HG03139 (cell line): ENCODE measurements at regions not wholly inside any gene's neighbourhood (a gene's known extent, or its start where the extent isn't known, plus 50 kb on each side); places are given as distances from the start of the nearest gene placed in this dataset.

Experiments used
- ATAC-seq: cut with Tn5 transposase; IDR thresholded peaks from one replicate; pipeline ENCODE4 v1.9.1; 2021; ENCODE audit not compliant: unreplicated experiment

DNA sequence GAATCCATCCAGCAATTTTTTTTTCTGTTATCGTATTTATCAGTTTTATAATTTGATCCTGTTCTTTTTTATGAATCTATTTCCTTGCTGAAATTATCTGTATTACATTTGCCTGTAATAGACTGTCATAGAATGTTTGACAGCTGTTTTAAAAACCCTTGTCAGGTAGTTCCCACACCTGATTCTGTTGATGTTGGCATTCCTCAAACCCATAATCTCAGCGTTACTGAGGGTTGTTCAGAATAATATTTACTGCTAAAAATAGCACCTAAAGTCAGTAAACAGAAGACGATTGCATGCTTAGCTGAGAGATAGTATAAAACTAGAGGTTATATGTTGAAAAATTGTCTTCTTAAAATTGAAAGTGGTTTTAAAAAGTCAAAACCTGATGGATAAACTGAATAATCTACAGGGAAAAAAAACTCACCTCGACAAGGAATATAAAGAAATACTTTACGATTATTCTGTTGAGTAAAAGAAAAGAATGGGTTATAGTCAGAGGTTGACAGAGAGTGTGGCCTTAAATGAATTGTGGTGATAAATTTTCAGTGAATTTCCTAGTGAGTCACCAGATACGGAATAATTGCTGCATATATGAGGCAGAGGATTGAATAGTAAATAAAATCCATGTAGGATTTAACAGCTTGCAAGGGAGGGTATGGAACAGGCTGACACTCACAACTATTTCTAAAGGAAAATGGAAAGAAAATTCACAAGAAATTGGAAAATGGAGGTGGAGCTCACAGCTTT lies 824.1 kb upstream of the IGFBP3 start:
- ATAC-seq = no peak

GRCh38 chr7:46742601-46743000 lies 821.5 kb upstream of the IGFBP3 start:
- no peak for ATAC-seq

DNA sequence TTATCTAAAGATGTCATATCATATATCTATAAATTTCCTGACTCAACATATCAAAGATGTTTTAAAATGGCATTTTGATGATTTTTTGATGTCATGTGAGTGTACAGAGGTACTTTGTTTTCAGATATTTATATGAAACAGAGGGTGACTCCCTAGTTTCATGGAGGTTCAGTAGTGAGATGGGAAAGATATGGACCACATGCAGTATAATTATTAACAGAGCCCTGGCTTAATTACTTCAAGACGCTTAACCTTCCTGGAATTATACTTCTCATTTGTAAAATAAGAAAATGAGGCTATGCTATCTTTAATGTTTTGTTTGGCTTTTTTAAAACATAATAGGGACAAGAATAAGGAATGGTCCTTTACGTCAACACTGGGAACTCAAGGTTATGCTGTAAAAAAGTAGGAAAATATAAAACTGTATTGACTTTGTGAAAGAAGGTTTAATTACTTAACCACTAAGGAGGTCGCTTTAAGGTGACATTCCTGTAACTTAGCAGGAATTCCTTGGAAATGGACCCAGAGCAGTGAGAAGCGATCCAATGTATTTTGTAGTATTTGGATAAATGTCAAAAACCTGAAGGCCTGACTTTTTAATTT lies 821.0 kb upstream of the IGFBP3 start:
- ATAC-seq = no peak

DNA sequence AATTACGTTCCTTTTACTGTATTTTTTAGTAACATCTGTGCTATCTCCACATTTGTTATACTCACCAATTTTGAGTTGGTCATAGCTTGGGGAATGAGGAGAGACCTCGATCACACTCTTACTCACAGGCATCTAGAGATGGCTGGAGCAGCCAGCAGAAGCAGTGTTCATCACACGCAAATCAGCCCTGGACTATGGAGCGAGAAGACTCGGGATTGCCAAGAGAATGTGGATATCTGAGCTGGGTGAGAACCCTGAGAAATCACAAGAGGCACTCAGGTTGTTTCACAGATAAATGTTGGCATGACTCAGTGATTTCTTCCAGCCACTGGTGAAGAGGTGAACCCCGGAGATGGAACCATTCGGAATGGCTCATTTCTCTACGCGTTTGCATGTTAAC lies 820.1 kb upstream of the IGFBP3 start:
- ATAC-seq = no peak

DNA sequence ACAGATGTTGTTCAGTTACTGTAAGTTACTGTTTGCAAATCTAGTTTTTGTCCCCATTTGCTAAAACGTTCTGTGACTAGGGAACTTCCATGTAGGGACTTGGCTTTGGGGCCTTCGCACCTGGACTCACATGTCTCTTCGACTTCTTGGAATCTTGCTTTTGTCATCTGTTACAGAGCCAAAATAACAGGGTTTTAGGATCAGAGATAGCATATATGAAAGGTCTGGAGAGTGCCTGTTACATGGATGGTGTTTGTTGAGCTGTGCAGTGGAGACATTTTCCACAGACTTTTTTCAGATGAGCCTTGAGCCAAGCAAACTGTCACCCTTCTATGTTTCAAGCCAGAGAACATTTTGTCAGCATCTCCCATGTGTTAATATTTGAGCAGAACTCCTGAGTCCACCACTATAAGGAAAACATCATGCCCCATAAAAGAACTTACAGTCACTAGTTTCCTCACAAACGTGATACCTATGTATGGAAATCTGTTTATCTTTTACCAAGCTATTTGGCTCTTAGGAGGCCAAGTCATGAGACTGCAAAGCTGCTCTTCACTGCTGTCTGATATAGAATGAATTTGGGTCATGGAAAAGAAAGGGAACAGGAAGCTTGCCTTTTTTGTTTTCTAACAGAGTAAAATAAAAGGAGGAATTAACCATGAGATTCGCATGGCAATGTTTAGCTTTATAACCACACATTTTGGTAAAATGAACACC lies 818.6 kb upstream of the IGFBP3 start:
- ATAC-seq = no peak

GRCh38 chr7:46738796-46739195 lies 817.7 kb upstream of the IGFBP3 start:
- ATAC-seq = no peak

DNA sequence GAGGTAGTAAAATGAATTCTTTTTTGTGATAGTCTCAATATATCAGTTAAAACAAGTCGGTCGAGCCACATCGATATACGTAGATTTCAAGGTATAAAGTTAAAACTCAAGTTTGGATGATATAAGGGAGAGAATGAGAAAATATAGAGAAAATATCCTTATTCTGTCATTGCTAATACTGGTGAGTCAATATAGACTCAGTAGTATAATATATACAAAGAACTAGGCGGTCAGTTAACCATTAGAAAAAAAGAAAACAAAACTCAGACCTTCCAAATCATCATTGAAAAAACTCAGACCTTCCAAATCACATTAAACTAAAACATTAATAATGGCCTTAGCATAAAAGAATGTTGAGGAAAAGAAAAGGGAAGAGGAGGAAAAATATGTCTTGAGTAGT lies 817.1 kb upstream of the IGFBP3 start:
- no peak for ATAC-seq

DNA sequence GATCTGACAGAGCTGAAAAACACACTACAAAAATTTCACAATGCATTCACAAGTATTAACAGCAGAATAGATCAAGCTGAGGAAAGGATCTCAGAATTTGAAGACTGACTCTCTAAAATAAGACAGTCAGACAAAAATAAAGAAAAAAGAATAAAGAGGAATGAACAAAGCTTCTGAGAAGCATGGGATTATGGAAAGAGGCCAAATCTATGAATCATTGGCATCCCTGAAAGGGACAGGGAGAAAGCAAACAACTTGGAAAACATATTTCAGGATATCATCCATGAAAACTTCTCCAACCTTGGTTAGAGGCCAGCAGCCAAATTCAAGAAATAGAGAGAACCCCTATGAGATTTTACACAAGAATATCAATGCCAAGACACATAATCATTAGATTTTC lies 804.8 kb upstream of the IGFBP3 start:
- no peak for ATAC-seq

- no peak for ATAC-seq
Measured at GRCh38 chr7:46725136-46725535, 804.1 kb upstream of the IGFBP3 start.

- ATAC-seq = no peak
Measured at GRCh38 chr7:46723742-46724141, 802.7 kb upstream of the IGFBP3 start.

- ATAC-seq = no peak
Measured at GRCh38 chr7:46723003-46723402, 801.9 kb upstream of the IGFBP3 start.

DNA sequence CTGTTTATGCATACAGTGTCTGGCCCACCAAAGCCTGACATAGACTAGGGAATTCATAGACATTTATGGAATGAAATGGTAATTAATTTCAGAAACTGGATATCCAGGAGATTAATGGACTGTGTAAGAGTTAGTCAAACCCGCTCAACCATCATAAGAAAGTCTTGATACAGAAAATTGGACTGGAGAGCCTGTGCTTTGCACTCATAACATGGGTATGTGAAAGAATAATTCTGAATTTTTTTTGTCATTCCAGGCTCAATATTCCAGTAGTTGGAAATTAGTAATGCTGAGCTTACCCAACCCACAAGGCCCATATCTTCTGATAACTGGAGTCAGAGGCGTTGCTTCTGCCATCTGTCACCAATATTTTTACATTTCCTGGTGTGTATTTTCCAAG lies 799.7 kb upstream of the IGFBP3 start:
- no peak for ATAC-seq

DNA sequence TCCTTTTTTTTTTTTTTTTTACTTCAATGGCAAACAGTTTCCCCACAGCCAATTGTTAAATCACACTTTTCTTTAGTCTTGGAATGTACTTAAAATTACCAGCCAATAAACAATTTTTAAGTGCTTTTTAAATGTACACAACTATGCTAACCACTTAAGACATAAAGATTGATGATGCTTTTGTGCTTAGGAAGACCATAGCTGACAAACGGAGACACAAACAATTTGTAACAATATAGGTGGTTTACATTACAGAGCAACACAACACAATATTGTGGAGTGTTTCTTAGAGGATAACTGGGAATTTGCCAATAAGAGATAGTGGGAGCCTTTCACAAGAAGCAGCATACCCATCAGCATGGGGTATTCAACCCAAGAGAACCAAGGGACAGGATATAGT lies 798.5 kb upstream of the IGFBP3 start:
- no peak for ATAC-seq

- no peak for ATAC-seq
Measured at GRCh38 chr7:46716926-46717325, 795.9 kb upstream of the IGFBP3 start.

DNA sequence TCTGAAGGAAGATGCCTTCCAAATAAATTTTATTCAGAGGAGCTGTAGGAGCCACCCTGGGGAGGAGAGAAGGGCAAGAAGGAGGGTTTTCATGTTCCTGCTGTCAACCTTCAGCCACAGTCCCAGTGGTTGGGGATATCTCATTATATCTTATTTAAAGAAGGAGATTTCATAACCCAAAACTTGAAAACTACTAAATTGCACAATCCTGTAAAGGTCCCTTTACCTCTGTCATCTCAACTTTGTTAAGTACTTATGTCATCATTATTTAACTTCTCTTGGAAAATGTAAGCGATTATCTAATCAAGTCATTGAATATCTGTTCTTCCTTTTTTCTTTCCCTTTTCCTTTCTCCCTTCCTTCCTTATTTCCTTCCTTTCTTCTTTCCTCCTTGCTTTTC lies 794.5 kb upstream of the IGFBP3 start:
- ATAC-seq = no peak

- ATAC-seq = no peak
Measured at GRCh38 chr7:46714904-46715303, 793.8 kb upstream of the IGFBP3 start.

DNA sequence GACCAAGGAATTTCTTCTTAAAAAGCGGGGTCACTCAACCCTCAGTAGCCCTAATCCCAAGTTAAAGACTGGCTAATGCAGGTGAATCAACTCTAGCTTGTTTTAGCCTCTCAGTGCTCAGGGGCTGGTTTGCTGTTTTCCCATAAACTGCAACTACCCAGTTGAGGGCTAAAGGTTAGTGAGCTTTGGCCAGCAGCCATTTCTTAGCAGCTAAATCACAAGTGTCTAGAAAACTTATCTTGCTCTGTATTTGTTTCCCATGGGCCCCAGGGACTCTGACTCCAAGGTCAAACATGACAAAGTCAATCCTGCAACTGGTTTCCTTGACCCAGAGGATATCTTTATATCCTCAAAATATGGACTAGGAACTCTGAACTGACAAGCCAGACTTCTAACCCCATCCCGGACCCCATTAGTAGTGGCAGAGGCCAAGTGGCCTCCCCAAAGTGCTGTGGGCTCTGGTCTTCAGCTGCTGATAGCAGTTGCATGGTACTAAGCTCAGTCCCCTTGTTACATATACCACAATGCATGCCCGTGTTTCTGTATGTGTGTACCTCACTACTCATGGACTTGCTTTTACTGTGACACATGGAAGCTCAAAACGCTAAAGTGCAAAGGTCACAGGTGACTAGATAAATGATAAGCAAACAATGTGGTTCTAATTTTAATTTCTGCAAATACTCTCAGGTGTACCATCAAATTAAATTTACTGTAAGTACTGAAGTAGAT lies 793.0 kb upstream of the IGFBP3 start:
- ATAC-seq = no peak

GRCh38 chr7:46710927-46711326 lies 789.9 kb upstream of the IGFBP3 start:
- ATAC-seq = no peak

DNA sequence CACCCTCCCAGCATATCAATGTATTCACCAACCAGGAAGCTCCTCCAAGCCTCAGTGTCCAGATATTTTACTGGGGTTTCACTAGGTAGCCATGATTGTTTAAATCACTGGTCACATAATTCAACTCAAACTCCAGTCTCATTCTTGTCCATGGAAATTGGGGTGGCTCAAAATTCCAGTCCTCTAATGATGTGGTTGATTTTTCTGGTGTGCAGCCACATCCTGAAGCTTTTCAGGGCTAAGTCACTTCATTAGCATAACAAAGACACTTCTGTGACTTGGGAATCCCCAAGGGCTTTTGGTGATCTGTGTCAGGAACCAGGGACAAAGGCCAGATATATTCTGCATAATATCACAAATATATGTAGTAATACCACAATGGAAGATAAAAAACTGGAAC lies 786.9 kb upstream of the IGFBP3 start:
- ATAC-seq = no peak

DNA sequence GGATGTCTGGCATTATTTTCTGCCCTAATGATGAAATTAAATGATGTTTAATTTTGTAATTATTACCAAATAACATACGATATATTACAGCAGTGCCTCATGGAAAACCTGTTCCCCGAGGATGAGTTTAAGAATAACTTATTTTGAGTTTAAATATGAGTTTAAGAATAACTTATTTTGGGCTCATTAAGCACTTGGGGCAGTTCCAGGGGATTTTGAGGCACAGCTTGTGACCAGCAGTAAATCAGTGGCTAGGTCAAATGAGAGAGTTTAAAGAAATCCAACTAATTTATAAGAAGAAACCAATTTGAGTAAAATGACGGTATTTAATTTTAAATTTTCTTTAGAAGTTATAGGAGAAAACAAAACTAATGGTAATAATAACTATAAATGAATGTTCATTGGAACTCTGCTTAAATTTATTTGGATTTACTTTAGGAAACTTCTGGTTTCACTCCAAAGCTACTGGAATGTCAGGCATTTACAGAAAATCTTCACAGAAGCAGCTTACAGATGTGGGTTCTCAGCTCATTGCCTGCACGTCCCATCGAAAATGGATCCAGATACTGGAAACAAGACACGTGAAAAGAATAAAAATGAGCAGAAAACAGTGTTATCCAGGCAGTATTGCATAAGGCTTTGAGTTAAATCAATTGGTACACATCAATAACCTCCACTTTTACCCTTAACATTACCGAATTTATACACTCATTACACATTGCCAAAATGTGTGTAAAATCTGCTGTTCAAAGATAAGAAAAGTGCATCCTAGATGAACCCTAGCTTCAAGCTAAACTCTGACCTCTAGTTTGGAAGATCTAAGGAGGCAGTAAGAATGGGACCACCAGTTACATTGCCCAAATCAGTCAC lies 784.5 kb upstream of the IGFBP3 start:
- no peak for ATAC-seq

GRCh38 chr7:46696741-46697140 lies 775.7 kb upstream of the IGFBP3 start:
- no peak for ATAC-seq
